HG03103 (cell line): ENCODE measurements at regions not wholly inside any gene's neighbourhood (a gene's known extent, or its start where the extent isn't known, plus 50 kb on each side); places are given as distances from the start of the nearest gene placed in this dataset.

Source experiments
- ATAC-seq: cut with Tn5 transposase; IDR thresholded peaks from one replicate; pipeline ENCODE4 v1.9.1; 2021; ENCODE audit warnings: low read depth; ENCODE audit not compliant: unreplicated experiment

- no peak for ATAC-seq
These were observed 319.4 kb downstream of the TLR4 start for GRCh38 chr9:118023644-118024043.

GRCh38 chr9:118028225-118028624 is 324.0 kb downstream of the TLR4 start:
- no peak for ATAC-seq

GRCh38 chr9:118029425-118029824 is 325.2 kb downstream of the TLR4 start:
- no peak for ATAC-seq

GRCh38 chr9:118034701-118035100 is 330.5 kb downstream of the TLR4 start:
- ATAC-seq = no peak

- ATAC-seq = no peak
These were observed 334.5 kb downstream of the TLR4 start for GRCh38 chr9:118038713-118039112.

- ATAC-seq = no peak
These were observed 354.0 kb downstream of the TLR4 start for GRCh38 chr9:118058227-118058626.

GRCh38 chr9:118059484-118060278 is 355.5 kb downstream of the TLR4 start:
- ATAC-seq = no peak

GRCh38 chr9:118083161-118083560 is 379.0 kb downstream of the TLR4 start:
- ATAC-seq = no peak

- ATAC-seq = peak; percentile 81
These were observed 383.9 kb downstream of the TLR4 start for GRCh38 chr9:118088090-118088489.

GRCh38 chr9:118091226-118091625 is 387.0 kb downstream of the TLR4 start:
- no peak for ATAC-seq

GRCh38 chr9:118091711-118092500 is 387.7 kb downstream of the TLR4 start:
- ATAC-seq = no peak

GRCh38 chr9:118094387-118094786 is 390.2 kb downstream of the TLR4 start:
- no peak for ATAC-seq

GRCh38 chr9:118100529-118101419 is 396.6 kb downstream of the TLR4 start:
- no peak for ATAC-seq

- ATAC-seq = no peak
These were observed 400.2 kb downstream of the TLR4 start for GRCh38 chr9:118104363-118104762.

GRCh38 chr9:118108971-118109370 is 404.8 kb downstream of the TLR4 start:
- no peak for ATAC-seq

- ATAC-seq = no peak
These were observed 405.3 kb downstream of the TLR4 start for GRCh38 chr9:118109542-118109941.

- no peak for ATAC-seq
These were observed 417.2 kb downstream of the TLR4 start for GRCh38 chr9:118121361-118121760.

- ATAC-seq = no peak
These were observed 424.1 kb downstream of the TLR4 start for GRCh38 chr9:118128313-118128712.

- no peak for ATAC-seq
These were observed 425.3 kb downstream of the TLR4 start for GRCh38 chr9:118129541-118129940.

- no peak for ATAC-seq
These were observed 444.8 kb downstream of the TLR4 start for GRCh38 chr9:118148990-118149389.

GRCh38 chr9:118156846-118157245 is 452.6 kb downstream of the TLR4 start:
- ATAC-seq = no peak
